PC-9 (cell line): ENCODE measurements at regions not wholly inside any gene's neighbourhood (a gene's known extent, or its start where the extent isn't known, plus 50 kb on each side); places are given as distances from the start of the nearest gene placed in this dataset.

Experiments used
- CTCF ChIP-seq: fragments of 200-600 bp; sonication (generic); conservative IDR thresholded peaks from 2 replicates; pipeline ENCODE4 v1.6.1; 2017; ENCODE audit warnings: mixed run types, antibody characterized with exemption, mild to moderate bottlenecking, moderate library complexity
- EZH2 ChIP-seq: fragments of 200-600 bp; sonication (generic); IDR thresholded peaks from 2 replicates; pipeline ENCODE4 v1.8.0; 2017; ENCODE audit warnings: antibody characterized with exemption, low read depth

GRCh38 chr18:78662879-78663278, 316.7 kb upstream of the SALL3 start:
- TF ChIP-seq CTCF (no peak), EZH2 (no peak)
